ENCODE measurements at regions not wholly inside any gene's neighbourhood (a gene's known extent, or its start where the extent isn't known, plus 50 kb on each side); places are given as distances from the start of the nearest gene placed in this dataset.

DNA sequence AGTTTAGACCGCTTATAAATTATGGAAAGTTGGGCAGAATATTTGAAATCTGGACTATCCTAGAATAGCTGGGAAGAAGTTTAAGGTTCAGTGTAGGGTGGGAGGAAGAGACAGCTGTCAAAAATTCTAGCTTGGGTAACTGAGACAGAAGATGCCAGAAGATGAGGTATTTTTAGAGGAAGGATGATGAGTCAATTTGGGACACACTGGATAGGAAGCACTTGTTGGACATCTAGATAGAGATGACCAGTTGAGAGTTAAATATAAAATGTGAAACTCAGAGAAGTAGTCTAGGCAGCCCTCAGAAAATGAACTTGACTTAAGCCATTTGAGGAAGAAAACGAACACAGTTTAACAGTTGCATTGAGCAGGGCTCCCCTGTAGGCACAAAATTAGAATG is 137.9 kb upstream of the MAP9 start:
- no peak for DNase-seq (ENCODE audit: low read depth)

DNA sequence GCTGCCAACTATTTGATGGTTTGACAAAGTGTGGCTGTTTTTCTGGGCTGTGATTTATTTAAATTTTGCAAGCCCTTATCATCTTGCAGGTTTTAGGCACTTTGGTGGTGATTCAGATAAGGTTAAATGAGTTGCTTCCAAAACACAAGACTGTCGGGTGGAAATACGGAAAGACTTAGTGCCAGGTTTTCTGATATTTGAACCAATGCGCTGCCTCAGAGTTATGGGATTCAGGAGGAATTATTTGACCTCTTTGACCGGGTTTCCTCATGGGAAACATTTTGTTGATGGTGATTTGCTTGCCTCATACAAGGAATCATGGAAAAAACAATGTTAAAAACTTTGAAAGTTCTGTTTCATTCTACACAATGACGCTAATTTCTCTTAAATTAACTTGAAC is 136.1 kb upstream of the MAP9 start:
- no peak for DNase-seq (ENCODE audit: low read depth)

DNA sequence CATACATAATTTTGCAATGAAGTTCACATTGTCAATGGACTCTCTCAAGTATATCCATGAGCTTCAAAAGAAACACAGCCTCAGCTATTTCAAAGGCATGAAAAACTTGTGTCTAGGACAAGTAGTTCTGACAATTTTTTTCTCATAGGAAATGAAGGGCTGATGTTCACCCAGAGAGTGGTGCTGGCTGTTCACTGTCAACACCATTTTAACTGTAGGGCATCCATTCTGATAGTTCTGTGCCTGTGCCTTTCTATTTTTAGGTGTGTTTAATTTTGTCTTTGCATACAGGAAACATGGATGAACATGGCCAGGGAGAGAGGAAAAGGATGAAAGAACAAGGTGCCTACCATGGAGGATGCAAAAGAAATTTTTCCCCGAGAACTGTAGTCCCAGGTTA is 135.3 kb upstream of the MAP9 start:
- no peak for DNase-seq (ENCODE audit: low read depth)

DNA sequence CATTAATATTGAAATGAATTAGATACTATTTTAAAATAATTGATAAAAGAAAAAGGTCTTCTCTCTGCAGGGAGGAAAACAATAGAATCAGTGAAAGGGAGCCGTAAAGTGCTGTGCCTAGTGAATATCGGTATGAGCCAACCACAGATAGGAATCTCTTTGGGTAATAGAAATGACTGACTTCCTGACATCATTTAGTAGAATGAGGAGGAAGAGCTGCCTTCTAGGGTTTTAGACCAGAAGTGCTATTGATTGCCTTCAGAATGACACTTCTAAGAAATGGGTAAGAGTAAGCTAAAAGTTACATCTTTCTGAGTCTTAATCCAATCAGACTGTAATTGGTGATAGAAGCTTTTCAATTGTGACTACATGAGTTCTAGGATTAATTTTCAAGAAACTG is 134.0 kb upstream of the MAP9 start:
- DNase-seq (ENCODE audit: low read depth) = no peak

DNA sequence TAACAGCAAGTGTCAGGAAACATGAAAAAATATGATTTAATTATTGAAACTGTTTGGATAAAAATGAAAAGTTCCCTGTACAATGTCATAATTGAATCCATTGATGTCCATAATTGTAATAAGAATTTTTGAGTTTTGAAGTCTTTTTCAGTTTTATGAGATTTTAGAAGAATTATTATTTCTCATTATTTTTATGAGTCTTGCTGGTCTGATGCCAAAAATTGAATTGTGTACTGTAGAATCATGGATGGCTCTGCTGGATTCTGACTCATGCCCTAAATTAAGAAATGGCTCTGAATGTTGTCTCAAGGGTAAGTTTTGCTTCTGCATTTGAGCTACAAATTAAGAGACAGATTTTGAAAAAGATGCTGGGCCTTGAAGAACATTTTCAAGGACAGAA is 132.8 kb upstream of the MAP9 start:
- DNase-seq (ENCODE audit: low read depth) = no peak

DNA sequence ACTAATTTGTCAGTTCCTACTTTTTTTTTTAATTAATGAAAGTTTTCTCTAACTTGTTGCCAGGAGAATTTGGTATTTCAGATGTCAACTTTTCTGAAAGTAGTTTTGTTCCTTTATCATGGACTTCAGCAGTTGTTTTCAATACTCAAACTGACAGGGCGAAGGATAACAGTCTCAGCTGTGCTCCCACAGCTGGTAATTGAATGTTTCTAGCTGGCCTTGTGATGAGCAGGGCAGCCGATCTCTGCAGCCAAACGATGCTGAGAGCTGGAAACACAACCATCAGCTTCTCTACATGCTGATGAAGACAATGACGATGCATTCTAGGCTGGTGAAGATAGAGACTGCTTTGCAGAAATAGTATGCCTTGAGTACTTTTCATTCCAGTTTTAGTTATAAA is 130.0 kb upstream of the MAP9 start:
- no peak for DNase-seq (ENCODE audit: low read depth)

DNA sequence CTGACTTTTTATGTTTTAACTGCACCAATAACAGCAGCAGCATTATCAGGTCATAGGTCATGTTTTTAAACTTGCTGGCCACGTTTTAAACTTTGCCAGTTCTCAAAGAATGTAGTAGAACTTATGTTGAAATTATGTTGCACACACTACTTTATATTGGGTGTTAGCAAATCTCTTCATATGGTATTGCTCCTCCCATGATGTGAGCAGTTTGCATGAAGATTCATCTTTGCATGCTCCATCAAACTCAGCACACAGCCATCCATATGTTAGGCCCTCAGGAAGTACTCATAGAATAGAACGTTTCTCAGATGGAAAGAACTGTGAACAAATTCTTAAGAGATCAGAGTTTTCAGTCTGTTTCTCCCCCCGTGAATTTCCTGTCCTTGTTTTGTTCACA is 128.6 kb upstream of the MAP9 start:
- DNase-seq (ENCODE audit: low read depth) = no peak

DNA sequence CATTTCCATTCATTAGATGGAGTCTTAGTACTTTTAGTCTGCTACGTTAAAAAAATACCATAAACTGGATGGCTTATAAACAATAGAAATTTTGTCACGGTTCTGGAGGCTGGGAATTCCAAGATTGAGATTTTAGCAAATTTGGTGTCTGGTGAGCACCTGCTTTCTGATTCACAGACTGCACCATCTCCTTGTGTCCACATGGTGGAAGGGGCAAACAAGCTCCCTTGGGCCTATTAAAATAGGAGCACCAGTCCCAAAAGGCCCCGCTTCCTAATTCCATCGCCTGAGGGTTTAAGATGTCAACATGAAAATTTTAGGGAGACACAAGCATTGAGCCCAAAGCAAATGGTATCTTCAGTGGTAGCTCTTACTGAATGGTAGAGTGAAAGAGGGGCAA is 120.5 kb upstream of the MAP9 start:
- DNase-seq (ENCODE audit: low read depth) = no peak

DNA sequence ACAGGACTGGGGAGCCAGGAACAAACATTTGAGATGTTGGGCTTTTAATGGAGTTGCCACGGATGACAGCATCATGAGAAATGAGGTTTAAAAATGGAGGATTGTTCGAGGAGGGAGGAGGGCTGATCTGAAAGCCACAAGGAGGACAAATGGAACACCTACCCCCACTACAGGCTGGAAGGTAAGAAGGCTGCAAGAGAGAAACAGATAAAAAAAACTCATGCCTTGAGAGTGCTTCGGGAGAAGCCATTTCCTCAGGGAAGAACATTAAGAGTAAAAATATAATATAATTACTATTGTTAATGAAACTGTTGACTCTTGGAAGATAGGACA is 119.5 kb upstream of the MAP9 start:
- no peak for DNase-seq (ENCODE audit: low read depth)

DNA sequence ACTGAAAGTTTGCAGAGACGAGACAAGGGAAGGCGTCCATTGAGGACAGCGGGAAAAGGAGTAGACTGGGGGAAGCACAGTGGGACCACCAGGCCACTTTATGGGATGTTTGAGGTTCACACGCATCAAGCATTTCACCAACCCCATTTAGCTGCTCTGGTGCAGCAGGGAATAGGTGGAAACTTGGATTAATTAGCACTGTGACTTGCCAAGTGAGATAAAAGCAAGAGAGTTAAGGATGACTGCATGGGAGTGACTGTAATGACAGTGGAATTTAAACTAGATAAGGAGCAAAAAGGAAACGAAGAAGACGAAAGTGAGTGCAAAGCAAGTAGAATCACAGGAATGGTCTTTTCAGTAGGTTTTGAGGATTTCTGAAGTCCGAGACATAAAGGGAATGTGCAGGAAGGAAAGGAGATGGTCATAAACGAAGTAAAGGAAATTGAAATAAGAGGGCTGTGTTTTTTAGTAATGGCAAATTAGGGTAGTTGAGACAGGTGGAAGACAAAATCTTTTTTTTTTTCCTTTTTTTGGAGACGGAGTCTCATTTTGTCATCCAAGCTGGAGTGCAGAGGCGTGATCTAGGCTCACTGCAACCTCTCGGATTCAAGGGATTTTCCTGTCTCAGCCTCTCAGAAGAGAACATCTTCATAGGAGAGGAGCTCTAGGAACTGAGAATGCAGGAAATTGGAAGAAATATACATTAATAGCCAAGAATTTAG is 119.0 kb upstream of the MAP9 start:
- no peak for DNase-seq (ENCODE audit: low read depth)

DNA sequence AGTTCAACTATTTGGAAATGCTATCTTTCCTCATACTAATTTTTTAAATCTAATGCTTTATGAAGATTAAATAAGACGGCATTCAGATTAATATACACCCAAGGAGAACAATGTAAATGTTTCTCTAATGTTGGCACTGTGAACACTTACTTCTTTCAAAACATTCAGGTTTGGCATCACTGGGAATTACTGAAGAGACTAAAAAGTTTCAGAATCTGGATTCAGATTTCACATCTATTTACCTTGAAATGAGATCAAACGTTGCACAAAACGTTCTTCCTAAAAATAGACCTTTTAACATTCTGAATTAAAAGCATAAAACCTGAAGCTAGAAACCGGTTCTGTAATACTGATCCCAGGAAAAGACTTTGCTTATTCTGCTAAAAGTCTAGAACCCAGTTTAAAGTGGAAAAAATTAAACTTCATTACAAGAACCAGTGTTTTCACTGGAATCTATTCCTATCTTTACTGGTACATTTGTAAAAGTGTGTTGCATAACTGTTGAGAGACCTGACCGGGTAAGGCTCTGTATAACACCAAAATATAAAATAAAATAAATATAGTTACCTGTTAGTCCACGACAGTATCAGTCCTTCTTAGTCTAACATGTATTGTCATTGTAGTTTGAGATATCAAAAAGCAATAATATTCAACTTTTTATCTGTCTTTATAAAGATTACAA is 117.4 kb upstream of the MAP9 start:
- DNase-seq (ENCODE audit: low read depth) = no peak

DNA sequence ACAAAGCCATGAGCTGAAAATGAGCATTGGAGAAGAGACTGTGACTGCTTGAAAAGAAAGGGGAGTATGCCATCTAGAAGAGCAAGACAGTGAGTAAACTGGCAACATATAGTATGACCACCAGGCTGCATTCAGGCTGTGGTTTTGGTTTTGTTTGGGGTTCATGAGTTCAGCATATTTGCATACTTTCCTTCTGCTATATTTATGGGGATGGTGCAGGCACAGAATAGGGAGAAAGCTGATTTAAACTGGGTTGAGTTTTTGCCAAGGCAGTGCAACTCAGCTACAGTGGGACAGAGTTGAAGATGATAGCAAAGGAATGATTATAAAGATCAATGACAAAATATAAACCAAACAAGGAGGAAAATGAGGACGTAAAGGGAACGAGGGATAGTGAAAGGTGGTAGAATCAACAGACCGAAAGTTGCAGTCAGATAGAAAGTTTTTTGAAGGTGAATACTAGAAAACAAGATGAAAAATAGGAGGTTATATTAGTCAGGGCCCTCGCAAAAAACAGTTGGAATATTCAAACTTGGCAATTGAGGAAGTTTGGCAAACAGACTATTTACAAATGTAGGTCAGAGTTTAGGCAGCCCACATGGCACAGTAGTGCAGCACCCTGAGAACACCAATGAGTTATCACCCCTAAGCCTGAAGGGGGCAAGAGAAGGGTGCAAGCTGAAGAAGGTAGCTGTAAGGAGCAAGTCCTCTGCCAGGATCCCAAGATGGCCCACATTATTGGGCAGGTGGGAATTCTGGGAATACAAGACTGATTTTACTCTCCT is 114.8 kb upstream of the MAP9 start:
- no peak for DNase-seq (ENCODE audit: low read depth)

DNA sequence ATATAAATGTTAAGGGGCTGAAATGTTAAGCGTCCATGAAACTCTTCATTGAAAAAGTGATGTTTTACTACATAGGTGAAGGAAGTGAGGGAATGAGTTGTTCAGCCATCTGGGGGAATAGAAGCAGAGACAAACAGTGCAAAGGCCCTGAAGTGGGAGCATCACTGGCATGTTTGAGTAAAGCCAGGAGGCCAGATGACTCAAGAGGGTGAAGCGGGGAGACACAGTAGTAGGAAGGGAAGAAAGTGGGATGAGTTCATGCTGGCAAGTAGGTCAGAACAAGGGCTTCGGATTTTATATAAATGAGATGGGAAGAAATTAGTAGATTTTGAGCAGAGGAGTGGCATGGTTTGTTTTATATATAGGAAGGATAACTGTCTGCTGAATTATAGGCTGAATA is 112.5 kb upstream of the MAP9 start:
- DNase-seq (ENCODE audit: low read depth) = no peak

DNA sequence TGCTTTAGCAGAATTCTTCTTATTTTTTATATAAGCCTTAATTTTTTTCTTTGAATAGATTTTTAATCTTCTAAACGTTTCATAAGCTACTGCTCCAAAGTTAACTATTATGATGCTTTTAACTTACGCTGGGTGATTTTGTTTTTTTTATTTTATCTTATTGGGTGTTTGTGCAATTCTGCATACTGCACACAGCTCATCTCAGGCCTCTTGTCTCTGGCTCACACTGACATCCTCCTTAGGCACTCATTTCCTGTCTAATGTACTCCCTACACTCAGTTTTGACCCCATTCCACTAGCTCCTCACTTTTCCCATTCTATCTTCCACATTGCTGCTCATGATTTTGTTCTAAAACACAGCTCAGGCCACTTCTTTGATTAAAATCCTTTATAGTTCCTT is 111.9 kb upstream of the MAP9 start:
- DNase-seq (ENCODE audit: low read depth) = no peak

DNA sequence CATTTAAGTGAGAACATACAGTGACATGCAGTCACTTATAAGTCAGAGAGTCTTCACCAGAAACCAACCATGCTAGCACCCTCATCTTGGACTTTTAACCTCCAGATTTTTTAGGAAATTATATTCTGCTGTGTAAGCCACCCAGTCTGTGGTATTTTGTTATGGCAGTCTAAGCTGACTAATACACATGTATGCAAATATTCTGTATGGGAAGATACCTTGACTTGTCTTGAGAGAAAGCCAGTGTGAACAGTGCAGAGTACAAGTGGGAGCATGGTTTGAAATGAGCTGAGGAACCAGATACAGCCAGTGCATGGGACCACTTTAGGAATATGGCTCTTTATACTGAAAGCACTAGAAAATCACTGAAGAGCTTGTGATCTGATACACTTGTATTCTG is 110.4 kb upstream of the MAP9 start:
- no peak for DNase-seq (ENCODE audit: low read depth)

DNA sequence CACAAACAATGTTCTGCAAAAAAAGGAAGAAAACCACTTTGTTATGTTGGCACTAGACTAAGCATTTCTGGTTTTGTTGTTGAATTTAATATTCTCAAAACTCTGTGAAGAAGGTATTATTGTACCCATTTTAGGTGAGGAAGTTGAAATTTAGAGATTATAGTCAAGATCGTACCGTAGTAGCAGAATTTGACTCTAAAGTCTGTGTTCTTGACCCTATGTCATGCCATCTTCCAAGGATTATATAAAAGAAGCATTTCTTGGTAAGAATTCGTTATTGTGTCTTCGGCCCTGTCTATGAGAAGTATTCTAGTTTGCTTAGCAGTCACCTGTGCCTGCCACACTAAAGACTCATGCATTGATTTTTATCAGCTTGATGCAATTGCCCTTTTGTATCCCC is 104.4 kb upstream of the MAP9 start:
- DNase-seq (ENCODE audit: low read depth) = no peak

DNA sequence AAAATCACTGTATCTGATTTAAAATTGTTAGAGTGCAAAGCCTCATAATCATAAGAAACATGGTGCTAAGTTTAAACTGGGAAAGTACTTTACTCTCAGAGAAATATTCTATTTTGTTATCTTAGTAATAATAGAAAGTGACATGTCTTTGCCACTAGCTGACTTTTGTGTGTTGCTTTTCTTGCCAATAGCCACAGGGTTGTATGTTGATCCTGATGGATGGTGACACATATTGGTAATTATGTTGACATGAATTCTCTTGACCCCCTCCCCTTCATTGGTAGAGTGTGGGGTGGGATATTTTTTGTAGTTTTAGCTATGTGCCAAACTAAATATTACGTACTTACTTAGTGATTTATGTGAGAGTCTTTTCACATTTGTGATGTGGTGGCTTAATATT is 103.1 kb upstream of the MAP9 start:
- DNase-seq (ENCODE audit: low read depth) = no peak

DNA sequence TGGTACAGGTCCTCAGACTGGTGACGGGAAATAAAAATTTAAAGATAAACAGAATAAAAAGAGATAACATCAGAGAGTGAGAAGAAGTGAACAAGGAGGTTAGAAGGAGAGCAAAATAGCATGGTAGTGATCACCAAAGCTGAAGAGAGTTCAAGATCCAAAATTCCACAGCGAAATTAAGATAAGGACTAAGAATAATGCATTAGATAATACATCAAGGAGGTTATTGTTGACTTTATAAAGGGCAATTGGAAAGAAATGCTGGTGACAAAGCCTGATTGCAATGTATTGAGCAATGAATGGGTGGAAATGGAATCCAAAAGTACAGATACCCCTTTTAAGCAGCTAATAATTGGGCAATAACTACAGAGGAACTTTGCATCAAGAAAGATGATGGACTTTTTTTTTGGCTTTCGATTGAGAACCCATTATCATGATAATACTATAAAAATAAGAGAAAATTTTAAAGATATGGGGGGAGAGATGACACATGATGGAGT is 101.6 kb upstream of the MAP9 start:
- no peak for DNase-seq (ENCODE audit: low read depth)

DNA sequence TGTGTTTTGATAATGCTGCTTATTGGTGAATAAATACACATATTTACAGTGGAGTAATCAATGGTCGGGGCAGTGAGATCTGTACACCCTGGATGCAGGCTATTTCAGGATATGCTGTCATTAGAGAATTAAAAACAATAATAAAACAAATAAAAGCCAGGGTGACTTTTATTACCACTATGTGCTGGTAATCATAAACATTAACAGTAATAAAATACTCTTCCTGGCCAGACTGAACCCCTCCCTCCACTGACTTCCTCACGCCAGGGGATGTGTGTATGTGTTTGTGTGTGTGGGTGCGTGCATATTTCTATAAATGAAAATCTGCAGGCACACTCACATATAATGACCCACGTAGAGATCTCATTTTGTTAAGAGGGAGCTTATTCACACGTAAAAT is 98.0 kb upstream of the MAP9 start:
- DNase-seq (ENCODE audit: low read depth) = no peak

DNA sequence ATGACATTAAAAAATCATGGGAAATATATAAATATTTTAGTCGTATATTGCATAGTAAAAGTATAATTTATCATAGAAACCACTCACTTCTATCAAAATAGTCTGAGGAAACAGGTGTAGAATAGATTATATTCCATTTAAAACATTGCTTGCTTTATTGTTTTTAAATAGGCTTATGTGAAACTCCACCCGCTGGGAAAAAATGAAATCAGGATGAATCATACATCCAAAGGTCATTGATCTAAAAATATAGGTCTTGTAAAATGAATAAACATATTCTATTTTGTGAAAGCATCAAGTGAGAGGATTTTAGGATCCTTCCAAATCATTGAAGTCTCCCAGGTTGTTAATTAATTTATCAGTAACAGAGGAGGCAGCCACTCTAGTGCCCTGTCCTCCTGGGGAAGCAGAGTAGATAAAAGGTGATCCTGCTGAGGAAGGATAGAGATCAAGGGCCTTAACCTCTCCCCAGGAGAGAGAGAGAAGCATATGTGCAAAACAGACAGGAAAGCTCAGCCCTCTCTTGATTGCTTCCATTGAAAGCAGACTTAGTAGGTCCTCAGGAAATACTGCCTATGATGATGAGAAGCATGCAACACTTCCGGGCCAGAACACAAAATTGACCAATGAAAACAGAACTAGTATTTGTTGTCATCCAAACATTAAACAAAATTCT is 96.8 kb upstream of the MAP9 start:
- DNase-seq (ENCODE audit: low read depth) = no peak

DNA sequence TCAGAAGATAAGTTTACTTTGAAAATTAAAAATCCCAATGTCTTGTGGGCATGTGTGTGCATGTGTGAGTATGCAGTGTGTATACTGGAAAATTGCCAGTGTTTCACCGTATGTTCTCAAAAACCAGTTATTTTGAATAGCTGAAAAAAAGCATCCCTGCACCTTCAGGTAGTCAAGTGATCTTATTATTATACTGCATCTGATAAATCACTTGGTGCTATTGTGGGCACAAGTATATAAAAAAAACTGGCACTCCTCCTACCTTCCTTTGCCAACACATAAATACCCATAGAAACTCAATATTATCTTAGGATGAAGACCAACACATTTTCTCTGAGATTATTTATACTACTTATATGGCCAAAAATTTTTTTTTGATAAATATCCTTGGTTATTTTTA is 91.5 kb upstream of the MAP9 start:
- DNase-seq (ENCODE audit: low read depth) = no peak

DNA sequence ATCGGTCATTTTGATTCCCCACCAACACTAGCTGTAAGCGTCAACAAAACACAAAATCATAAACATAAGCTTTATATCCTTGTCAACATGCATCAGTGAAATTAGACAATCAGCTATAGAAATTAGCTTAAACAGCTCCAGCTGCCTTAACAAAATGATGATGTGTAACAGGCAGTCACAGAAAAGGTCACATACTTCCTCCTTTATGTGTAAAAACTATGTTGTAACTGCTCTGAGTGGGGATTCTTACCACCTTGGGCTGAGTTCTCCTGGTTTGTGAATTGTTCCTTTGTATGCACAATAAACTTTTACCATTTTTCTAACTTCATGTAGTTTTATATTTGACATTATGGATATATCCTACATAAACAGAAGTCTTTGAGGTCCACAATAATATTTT is 73.9 kb upstream of the MAP9 start:
- DNase-seq (ENCODE audit: low read depth) = no peak

DNA sequence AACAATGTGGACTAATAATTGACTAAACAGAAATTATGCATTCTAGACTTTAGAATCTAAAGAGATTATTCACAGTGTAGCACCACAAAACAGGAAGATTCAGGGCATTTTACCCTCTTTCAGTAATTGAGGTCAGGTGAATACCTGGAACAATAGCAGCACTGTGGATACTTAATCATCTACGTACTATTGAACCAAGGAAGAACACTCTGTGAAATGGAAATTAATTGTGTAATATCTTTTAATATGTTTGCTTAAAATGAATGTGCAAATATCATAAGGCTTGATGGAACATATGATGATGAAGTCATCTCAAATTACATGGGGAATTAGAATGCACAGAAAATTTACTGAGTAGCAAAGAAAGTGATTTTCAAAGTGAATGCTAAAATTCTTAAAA is 68.5 kb upstream of the MAP9 start:
- DNase-seq (ENCODE audit: low read depth) = no peak

Data from stimulated activated CD8-positive, alpha-beta memory T cell treated with anti-CD3 and anti-CD28 coated beads, Interleukin-12 subunit alpha, Interleukin-12 subunit beta, amount 100 ng/mL, for 4 hours (primary cell).